Mesothelial cell of epicardium (in vitro differentiated cells): ENCODE measurements at regions not wholly inside any gene's neighbourhood (a gene's known extent, or its start where the extent isn't known, plus 50 kb on each side); places are given as distances from the start of the nearest gene placed in this dataset.
A peak's percentile ranks its signal among the peaks of the same experiment; 100 is the strongest.

Experiments
- DNase-seq, 2 experiments: peaks; one replicate each; pipeline ENCODE4 v3.0.0; 2021; ENCODE audit warnings: low spot score in 2 of 2; ENCODE audit not compliant: unreplicated experiment in 2 of 2
- H3K27ac Mint-ChIP-seq: 2 replicates; pipeline ENCODE4 v1.8.0; 2021; ENCODE audit warnings: mixed read lengths
- H3K27me3 Mint-ChIP-seq: 2 replicates; pipeline ENCODE4 v1.8.0; 2021; ENCODE audit warnings: low read depth, mixed read lengths
- H3K36me3 Mint-ChIP-seq: 2 replicates; pipeline ENCODE4 v1.8.0; 2021; ENCODE audit warnings: mixed read lengths
- H3K4me1 Mint-ChIP-seq: 2 replicates; pipeline ENCODE4 v1.8.0; 2021; ENCODE audit warnings: mixed read lengths
- H3K4me3 Mint-ChIP-seq: 2 replicates; pipeline ENCODE4 v1.8.0; 2021; ENCODE audit warnings: mild to moderate bottlenecking, moderate library complexity, mixed read lengths
- H3K9me3 Mint-ChIP-seq: 2 replicates; pipeline ENCODE4 v1.8.0; 2021; ENCODE audit warnings: mixed read lengths
- TF ChIP-seq, protein P1 (sequence below): fragments of 200-600 bp; sonication (generic); IDR thresholded peaks from one replicate; pipeline ENCODE4 v1.5.0; 2021; ENCODE audit warnings: antibody characterized with exemption; ENCODE audit not compliant: unreplicated experiment

GRCh38 chr7:42590771-42591310 lies 321.0 kb downstream of the C7orf25 start:
- Mint-ChIP-seq H3K36me3 (peaks cover 6% of the 10 kb centered on the region), H3K4me1 (no peaks in the 10 kb centered on the region), H3K27me3 (no peaks in the 10 kb centered on the region), H3K27ac (no peak overlapping the region), H3K9me3 (peaks cover 39% of the 10 kb centered on the region), H3K4me3 (no peak overlapping the region)
- TF ChIP-seq, protein P1, sequence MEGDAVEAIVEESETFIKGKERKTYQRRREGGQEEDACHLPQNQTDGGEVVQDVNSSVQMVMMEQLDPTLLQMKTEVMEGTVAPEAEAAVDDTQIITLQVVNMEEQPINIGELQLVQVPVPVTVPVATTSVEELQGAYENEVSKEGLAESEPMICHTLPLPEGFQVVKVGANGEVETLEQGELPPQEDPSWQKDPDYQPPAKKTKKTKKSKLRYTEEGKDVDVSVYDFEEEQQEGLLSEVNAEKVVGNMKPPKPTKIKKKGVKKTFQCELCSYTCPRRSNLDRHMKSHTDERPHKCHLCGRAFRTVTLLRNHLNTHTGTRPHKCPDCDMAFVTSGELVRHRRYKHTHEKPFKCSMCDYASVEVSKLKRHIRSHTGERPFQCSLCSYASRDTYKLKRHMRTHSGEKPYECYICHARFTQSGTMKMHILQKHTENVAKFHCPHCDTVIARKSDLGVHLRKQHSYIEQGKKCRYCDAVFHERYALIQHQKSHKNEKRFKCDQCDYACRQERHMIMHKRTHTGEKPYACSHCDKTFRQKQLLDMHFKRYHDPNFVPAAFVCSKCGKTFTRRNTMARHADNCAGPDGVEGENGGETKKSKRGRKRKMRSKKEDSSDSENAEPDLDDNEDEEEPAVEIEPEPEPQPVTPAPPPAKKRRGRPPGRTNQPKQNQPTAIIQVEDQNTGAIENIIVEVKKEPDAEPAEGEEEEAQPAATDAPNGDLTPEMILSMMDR, result no peak
- DNase-seq, result no peak

GRCh38 chr7:42588876-42589275 lies 323.0 kb downstream of the C7orf25 start:
- TF ChIP-seq, protein P1, result no peak
- Mint-ChIP-seq H3K4me1 (no peaks in the 10 kb centered on the region), H3K4me3 (no peak overlapping the region), H3K9me3 (peaks cover 50% of the 10 kb centered on the region), H3K27me3 (no peaks in the 10 kb centered on the region), H3K36me3 (peaks cover 11% of the 10 kb centered on the region), H3K27ac (no peak overlapping the region)
- no peak for DNase-seq

DNA sequence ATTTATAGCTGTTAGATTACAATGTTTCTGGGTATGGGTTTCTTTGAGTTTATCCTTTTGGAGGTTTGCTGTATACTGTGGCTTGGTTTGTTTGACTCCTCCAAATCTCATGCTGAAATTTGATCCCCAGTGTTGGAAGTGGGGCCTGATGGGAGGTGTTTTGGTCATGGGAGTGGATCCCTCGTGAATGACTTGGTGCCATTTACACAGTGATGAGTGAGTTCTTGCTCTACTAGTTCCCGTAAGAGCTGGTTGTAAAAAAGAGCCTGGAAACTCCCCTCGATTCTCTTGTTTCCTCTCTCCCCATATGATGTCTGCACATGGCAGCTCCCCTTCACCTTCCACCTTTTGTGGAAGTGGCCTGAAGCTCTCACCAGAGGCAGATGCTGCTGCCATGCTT lies 324.1 kb downstream of the C7orf25 start:
- no peaks in the 10 kb centered on the region for H3K27me3 Mint-ChIP-seq

DNA sequence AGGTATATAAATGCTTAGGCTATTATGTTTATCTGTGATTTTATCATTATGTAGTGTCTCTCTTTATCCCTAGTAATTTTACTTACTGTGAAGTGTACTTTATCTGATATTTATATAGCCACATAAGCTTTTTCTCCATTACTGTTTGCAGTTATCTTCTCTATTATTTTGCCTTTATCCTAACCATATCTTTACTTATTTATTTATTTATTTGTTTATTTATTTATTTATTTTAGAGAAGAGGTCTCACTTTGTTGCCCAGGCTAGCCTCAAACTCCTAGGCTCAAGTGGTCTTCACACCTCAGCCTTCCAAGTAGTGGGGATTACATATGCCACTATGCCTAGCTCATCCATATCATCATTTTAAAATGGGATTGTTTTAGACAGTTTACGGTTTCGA lies 331.8 kb downstream of the C7orf25 start:
- H3K9me3 Mint-ChIP-seq, result peaks cover 33% of the 10 kb centered on the region
- DNase-seq, result no peak
- no peaks in the 10 kb centered on the region for H3K27me3 Mint-ChIP-seq
- TF ChIP-seq, protein P1, result no peak
- no peak overlapping the region for H3K27ac Mint-ChIP-seq
- H3K36me3 Mint-ChIP-seq, result peaks cover 6% of the 10 kb centered on the region
- H3K4me1 Mint-ChIP-seq, result peaks cover 7% of the 10 kb centered on the region
- H3K4me3 Mint-ChIP-seq, result no peak overlapping the region

More for the DNA sequence above, 324.1 kb downstream of the C7orf25 start:
- Mint-ChIP-seq H3K36me3 (peaks cover 11% of the 10 kb centered on the region), H3K4me1 (no peaks in the 10 kb centered on the region), H3K9me3 (peaks cover 51% of the 10 kb centered on the region), H3K27ac (no peak overlapping the region), H3K4me3 (no peak overlapping the region)
- TF ChIP-seq, protein P1, result no peak
- no peak for DNase-seq

GRCh38 chr7:42575171-42575570 lies 336.7 kb downstream of the C7orf25 start:
- TF ChIP-seq, protein P1, result no peak
- Mint-ChIP-seq H3K36me3 (peaks cover 3% of the 10 kb centered on the region), H3K4me1 (peaks cover 51% of the 10 kb centered on the region), H3K9me3 (peaks cover 19% of the 10 kb centered on the region), H3K27ac (peak overlapping the region; percentile 86), H3K27me3 (no peaks in the 10 kb centered on the region), H3K4me3 (no peak overlapping the region)
- no peak for DNase-seq

DNA sequence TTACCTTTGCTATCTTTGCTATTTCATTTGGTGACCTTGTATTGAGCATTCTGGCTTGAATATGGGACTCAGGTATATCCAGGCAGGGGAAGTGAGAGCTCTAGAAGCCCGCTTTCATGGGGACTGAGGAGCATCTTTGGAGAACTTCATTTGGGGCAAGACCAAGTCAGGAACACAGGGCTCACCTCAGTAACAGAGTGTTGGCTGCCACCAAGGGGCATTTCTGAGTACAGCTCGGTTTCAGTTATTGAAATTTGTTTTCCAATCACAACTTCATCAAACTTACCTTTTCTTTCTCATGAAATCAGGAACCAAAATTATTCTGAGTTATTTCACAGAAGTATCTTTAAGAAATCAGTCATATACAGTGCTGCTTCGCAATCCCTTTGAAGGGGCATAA lies 337.2 kb downstream of the C7orf25 start:
- H3K27ac Mint-ChIP-seq, result peak overlapping the region; percentile 86
- no peak for DNase-seq
- peaks cover 17% of the 10 kb centered on the region for H3K9me3 Mint-ChIP-seq
- H3K36me3 Mint-ChIP-seq, result no peaks in the 10 kb centered on the region
- peaks cover 51% of the 10 kb centered on the region for H3K4me1 Mint-ChIP-seq
- H3K4me3 Mint-ChIP-seq, result no peak overlapping the region
- TF ChIP-seq, protein P1, result no peak
- H3K27me3 Mint-ChIP-seq, result no peaks in the 10 kb centered on the region
